ENCODE measurements at regions not wholly inside any gene's neighbourhood (a gene's known extent, or its start where the extent isn't known, plus 50 kb on each side); places are given as distances from the start of the nearest gene placed in this dataset.

DNA sequence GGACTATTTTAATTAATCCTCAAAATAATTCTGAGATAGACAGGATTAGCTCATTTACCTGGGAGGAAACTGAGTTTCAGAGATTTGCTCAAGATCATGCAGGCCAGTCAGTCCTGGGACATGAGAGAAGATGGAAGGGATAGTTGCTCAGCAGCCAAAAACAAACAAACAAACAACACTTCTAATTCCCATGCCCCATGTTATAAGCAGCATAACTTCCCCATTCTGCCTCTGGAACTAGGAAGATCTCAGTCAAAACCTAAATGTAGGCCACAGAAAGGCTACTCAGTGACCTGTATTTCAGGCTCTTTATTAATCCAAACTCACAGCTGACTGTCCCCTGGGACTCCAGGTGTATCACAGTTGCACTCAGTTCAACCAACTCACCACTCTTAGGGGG lies 489.2 kb upstream of the NBEA start:
- CTCF ChIA-PET: no interaction called here
- Mint-ChIP-seq H3K4me1 (no peaks in the 10 kb centered on the region), H3K4me3 (no peak overlapping the region)

DNA sequence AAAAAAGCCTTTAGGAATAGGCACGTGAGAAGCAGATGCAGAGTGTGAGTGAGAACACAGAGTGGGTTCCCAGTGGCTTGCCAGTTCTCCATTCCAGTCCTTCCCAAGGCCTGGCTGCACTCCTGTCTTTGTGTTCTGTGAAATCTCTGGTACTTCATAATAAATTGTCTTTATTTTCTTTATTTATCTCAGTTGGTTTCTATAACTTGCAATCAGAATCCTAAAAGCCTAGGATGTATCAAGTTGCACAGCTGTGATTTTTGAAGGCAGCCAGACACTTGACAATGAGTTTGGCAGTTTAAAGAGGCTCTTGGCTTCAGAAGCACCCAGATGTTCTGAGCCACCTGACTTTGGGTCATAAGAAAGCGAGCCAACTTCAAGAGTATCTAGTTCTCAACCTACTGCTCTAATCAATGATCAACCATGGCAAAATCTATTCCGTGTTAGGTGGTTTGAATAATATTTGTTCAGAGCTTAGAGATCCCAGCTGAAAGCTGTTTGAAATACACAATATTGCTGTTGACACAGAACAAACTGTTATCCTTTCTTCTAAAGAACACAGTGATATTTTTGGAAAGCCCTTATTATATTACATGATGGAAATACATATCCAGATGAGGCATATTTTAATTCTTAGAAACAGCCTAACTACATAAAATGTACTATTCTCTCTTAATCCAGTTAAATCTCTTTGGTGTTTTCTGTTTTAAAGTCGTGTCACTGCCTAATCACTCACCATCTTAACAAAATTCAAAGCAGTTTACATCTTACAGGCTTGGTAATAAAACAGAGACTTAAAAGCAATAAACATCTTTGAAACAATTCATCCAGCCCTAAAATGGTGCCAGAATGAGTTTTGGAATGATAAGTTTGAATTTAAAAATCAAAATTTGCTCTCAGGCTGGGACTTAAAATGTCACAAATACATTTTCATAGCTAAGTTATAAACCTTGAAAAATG lies 483.0 kb upstream of the NBEA start:
- no peak overlapping the region for H3K27ac Mint-ChIP-seq
- no peak overlapping the region for H3K4me2 ChIP-seq (replicated peaks; ENCODE audit: low read depth, low read length, poor library complexity, severe bottlenecking)
- no peaks in the 10 kb centered on the region for H3K4me1 Mint-ChIP-seq
- TF ChIP-seq, protein P1, sequence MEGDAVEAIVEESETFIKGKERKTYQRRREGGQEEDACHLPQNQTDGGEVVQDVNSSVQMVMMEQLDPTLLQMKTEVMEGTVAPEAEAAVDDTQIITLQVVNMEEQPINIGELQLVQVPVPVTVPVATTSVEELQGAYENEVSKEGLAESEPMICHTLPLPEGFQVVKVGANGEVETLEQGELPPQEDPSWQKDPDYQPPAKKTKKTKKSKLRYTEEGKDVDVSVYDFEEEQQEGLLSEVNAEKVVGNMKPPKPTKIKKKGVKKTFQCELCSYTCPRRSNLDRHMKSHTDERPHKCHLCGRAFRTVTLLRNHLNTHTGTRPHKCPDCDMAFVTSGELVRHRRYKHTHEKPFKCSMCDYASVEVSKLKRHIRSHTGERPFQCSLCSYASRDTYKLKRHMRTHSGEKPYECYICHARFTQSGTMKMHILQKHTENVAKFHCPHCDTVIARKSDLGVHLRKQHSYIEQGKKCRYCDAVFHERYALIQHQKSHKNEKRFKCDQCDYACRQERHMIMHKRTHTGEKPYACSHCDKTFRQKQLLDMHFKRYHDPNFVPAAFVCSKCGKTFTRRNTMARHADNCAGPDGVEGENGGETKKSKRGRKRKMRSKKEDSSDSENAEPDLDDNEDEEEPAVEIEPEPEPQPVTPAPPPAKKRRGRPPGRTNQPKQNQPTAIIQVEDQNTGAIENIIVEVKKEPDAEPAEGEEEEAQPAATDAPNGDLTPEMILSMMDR (IDR thresholded peaks at IDR 0.05): no peak
- TF ChIP-seq EZH2 (IDR thresholded peaks at IDR 0.05; ENCODE audit: borderline replicate concordance, insufficient read depth, low read depth, low read length, poor library complexity, severe bottlenecking): no peak
- ChIA-PET POLR2A (no interaction called here), CTCF (no interaction called here)
- ATAC-seq (ENCODE audit: low read depth) (no peak), DNase-seq (no peak)
- H4K20me1 ChIP-seq (ENCODE audit: control insufficient read depth, insufficient read depth, low read length, poor library complexity, severe bottlenecking): no peaks in the 10 kb centered on the region
- no peak overlapping the region for H3K4me3 Mint-ChIP-seq
- H2AFZ ChIP-seq (ENCODE audit: insufficient read depth, low read depth, low read length, poor library complexity, severe bottlenecking): no peak overlapping the region
- H3K9me3 ChIP-seq (ENCODE audit: control extremely low read depth in 1 of 3, control insufficient read depth in 2 of 3, insufficient read depth in 1 of 3, low read length in 2 of 3): peaks cover 0 to 4% (median 2%) of the 10 kb centered on the region in 3 donors
- H3K4me1 ChIP-seq (ENCODE audit: control insufficient read depth in 2 of 2, insufficient read depth in 2 of 2, low read length in 2 of 2): no peaks in the 10 kb centered on the region
- H3K9me3 Mint-ChIP-seq (ENCODE audit: insufficient read depth): peaks cover 4% of the 10 kb centered on the region
- no peak overlapping the region for H3K9ac ChIP-seq (ENCODE audit: low read length)
- H3K27me3 Mint-ChIP-seq: no peaks in the 10 kb centered on the region
- no peak overlapping the region for H3K27ac ChIP-seq (ENCODE audit: low read length in 2 of 2)
- 67% methylated on average over 1 of the region's 4 CpGs for WGBS (ENCODE audit: insufficient coverage)
- H3K4me3 ChIP-seq (ENCODE audit: control extremely low read depth in 1 of 5, extremely low read depth in 1 of 5, insufficient read depth in 1 of 5, low read depth in 2 of 5, low read length in 4 of 5): no peak overlapping the region
- intact Hi-C loops (cut with micrococcal nuclease): no loop called here
- H3K79me2 ChIP-seq (ENCODE audit: control insufficient read depth, insufficient read depth, low read length): no peaks in the 10 kb centered on the region
- no peaks in the 10 kb centered on the region for H3K27me3 ChIP-seq (replicated peaks in 1 of 4; ENCODE audit: control extremely low read depth in 1 of 4, control insufficient read depth in 3 of 4, insufficient read depth in 4 of 4, low read length in 3 of 4)
- no peaks in the 10 kb centered on the region for H3K36me3 ChIP-seq (replicated peaks in 1 of 2; ENCODE audit: control extremely low read depth in 1 of 2, control insufficient read depth in 1 of 2, extremely low read depth in 1 of 2, insufficient read depth in 2 of 2, low read length in 1 of 2)

More for the DNA sequence above, 489.2 kb upstream of the NBEA start:
- no peaks in the 10 kb centered on the region for H3K27me3 Mint-ChIP-seq
- H3K79me2 ChIP-seq (ENCODE audit: control insufficient read depth, insufficient read depth, low read length): no peaks in the 10 kb centered on the region
- H3K9ac ChIP-seq (ENCODE audit: low read length): no peak overlapping the region
- POLR2A ChIA-PET: no interaction called here
- intact Hi-C loops (cut with micrococcal nuclease): no loop called here
- H3K4me2 ChIP-seq (replicated peaks; ENCODE audit: low read depth, low read length, poor library complexity, severe bottlenecking): no peak overlapping the region
- no peak overlapping the region for H3K27ac ChIP-seq (ENCODE audit: low read length in 2 of 2)
- H3K36me3 ChIP-seq (replicated peaks in 1 of 2; ENCODE audit: control extremely low read depth in 1 of 2, control insufficient read depth in 1 of 2, extremely low read depth in 1 of 2, insufficient read depth in 2 of 2, low read length in 1 of 2): no peaks in the 10 kb centered on the region
- no peaks in the 10 kb centered on the region for H3K9me3 Mint-ChIP-seq (ENCODE audit: insufficient read depth)
- H4K20me1 ChIP-seq (ENCODE audit: control insufficient read depth, insufficient read depth, low read length, poor library complexity, severe bottlenecking): no peaks in the 10 kb centered on the region
- H3K4me1 ChIP-seq (ENCODE audit: control insufficient read depth in 2 of 2, insufficient read depth in 2 of 2, low read length in 2 of 2): no peaks in the 10 kb centered on the region
- ATAC-seq (ENCODE audit: low read depth) (no peak), DNase-seq (no peak)
- TF ChIP-seq EZH2 (IDR thresholded peaks at IDR 0.05; ENCODE audit: borderline replicate concordance, insufficient read depth, low read depth, low read length, poor library complexity, severe bottlenecking): no peak
- no peak overlapping the region for H3K4me3 ChIP-seq (ENCODE audit: control extremely low read depth in 1 of 5, extremely low read depth in 1 of 5, insufficient read depth in 1 of 5, low read depth in 2 of 5, low read length in 4 of 5)
- peaks cover 0 to 4% (median 1%) of the 10 kb centered on the region in 3 donors for H3K9me3 ChIP-seq (ENCODE audit: control extremely low read depth in 1 of 3, control insufficient read depth in 2 of 3, insufficient read depth in 1 of 3, low read length in 2 of 3)
- no peak overlapping the region for H3K27ac Mint-ChIP-seq
- H2AFZ ChIP-seq (ENCODE audit: insufficient read depth, low read depth, low read length, poor library complexity, severe bottlenecking): no peak overlapping the region
- H3K27me3 ChIP-seq (replicated peaks in 1 of 4; ENCODE audit: control extremely low read depth in 1 of 4, control insufficient read depth in 3 of 4, insufficient read depth in 4 of 4, low read length in 3 of 4): no peaks in the 10 kb centered on the region
